K562 (cell line): ENCODE measurements at regions not wholly inside any gene's neighbourhood (a gene's known extent, or its start where the extent isn't known, plus 50 kb on each side); places are given as distances from the start of the nearest gene placed in this dataset.

Source experiments
- CC2D1A ChIP-seq: fragments of 450-650 bp; IDR thresholded peaks from 2 replicates; pipeline ENCODE4 v1.6.1; 2017; ENCODE audit warnings: mild to moderate bottlenecking
- CTCF ChIP-seq, 3 experiments: IDR thresholded peaks in 2 of 3; conservative IDR thresholded peaks in 1 of 3; 2 replicates each; pipeline ENCODE4 v1.5.1; 2011 to 2012; ENCODE audit warnings: low read length in 3 of 3, mild to moderate bottlenecking in 3 of 3, control low read depth in 2 of 3, improper control_type of control experiment in 1 of 3, inconsistent platforms in 1 of 3, low read depth in 1 of 3, mixed read lengths in 1 of 3, moderate library complexity in 1 of 3; ENCODE audit not compliant: insufficient read depth in 2 of 3
- FOXK1 ChIP-seq: sonication (generic); formaldehyde crosslinking; IDR thresholded peaks from 2 replicates; pipeline ENCODE4 v1.8.0; 2022; ENCODE audit warnings: missing genetic modification reagents, mild to moderate bottlenecking, borderline replicate concordance
- SMAD4 ChIP-seq: fragments of 250-450 bp; sonication (Bioruptor Pico); conservative IDR thresholded peaks from 2 replicates; pipeline ENCODE4 v1.8.0; 2021; ENCODE audit warnings: inconsistent platforms, mild to moderate bottlenecking, moderate library complexity
- YBX1 ChIP-seq: fragments of 450-650 bp; IDR thresholded peaks from 2 replicates; pipeline ENCODE4 v1.7.1; 2016; ENCODE audit warnings: mild to moderate bottlenecking
- ZFX ChIP-seq: sonication (generic); formaldehyde crosslinking; IDR thresholded peaks from 2 replicates; pipeline ENCODE4 v1.8.0; 2022; ENCODE audit warnings: mild to moderate bottlenecking, missing genetic modification reagents, moderate library complexity

- TF ChIP-seq FOXK1 = no peak
- no peak for TF ChIP-seq CTCF (IDR thresholded peaks at IDR 0.05 in 2 of 3, conservative IDR thresholded peaks at IDR 0.05 in 1 of 3; ENCODE audit: insufficient read depth in 2 of 3, low read depth in 1 of 3, low read length in 3 of 3)
- no peak for TF ChIP-seq CC2D1A
- no peak for TF ChIP-seq ZFX
- TF ChIP-seq YBX1 = no peak
- TF ChIP-seq SMAD4 (CRISPR knock-in tag) = no peak
These were observed 61.0 kb upstream of the PELI2 start for GRCh38 chr14:56057071-56057741.
